Epithelial cell of esophagus (primary cell): ENCODE measurements at regions not wholly inside any gene's neighbourhood (a gene's known extent, or its start where the extent isn't known, plus 50 kb on each side); places are given as distances from the start of the nearest gene placed in this dataset.

Experiments
- DNase-seq: peaks from one replicate; pipeline ENCODE4 v3.0.0; 2010; ENCODE audit warnings: low read depth
- H3K4me3 ChIP-seq: 2 replicates; pipeline ENCODE4 v1.5.1; 2011; ENCODE audit warnings: mild to moderate bottlenecking, low read length, control low read depth
- CTCF ChIP-seq: IDR thresholded peaks from 2 replicates; pipeline ENCODE4 v1.5.1; 2011; ENCODE audit warnings: low read depth, mild to moderate bottlenecking, low read length, control low read depth, inconsistent platforms; ENCODE audit not compliant: insufficient read depth; ENCODE audit errors: missing control alignments

GRCh38 chr2:71748227-71748626 is 294.9 kb downstream of the DYSF start:
- DNase-seq: no peak
- no peak for TF ChIP-seq CTCF

GRCh38 chr2:71747559-71747958 is 294.2 kb downstream of the DYSF start:
- peak; percentile 91 for DNase-seq
- H3K4me3 ChIP-seq: no peak overlapping the region
- no peak for TF ChIP-seq CTCF

More at GRCh38 chr2:71748227-71748626, 294.9 kb downstream of the DYSF start:
- H3K4me3 ChIP-seq: no peak overlapping the region

- no peak overlapping the region for H3K4me3 ChIP-seq
- DNase-seq: no peak
- no peak for TF ChIP-seq CTCF
Observed at GRCh38 chr2:71746946-71747501, 293.7 kb downstream of the DYSF start.

GRCh38 chr2:71744781-71745180 is 291.4 kb downstream of the DYSF start:
- no peak for DNase-seq
- H3K4me3 ChIP-seq: no peak overlapping the region
- TF ChIP-seq CTCF: no peak

GRCh38 chr2:71743995-71744675 is 290.8 kb downstream of the DYSF start:
- DNase-seq: peak; percentile 32
- H3K4me3 ChIP-seq: no peak overlapping the region
- TF ChIP-seq CTCF: no peak

- no peak for TF ChIP-seq CTCF
- peak; percentile 71 for DNase-seq
Observed at GRCh38 chr2:71742953-71743601, 289.7 kb downstream of the DYSF start.

More at GRCh38 chr2:71742953-71743601, 289.7 kb downstream of the DYSF start:
- H3K4me3 ChIP-seq: no peak overlapping the region
